HG02610 (cell line): ENCODE measurements at regions not wholly inside any gene's neighbourhood (a gene's known extent, or its start where the extent isn't known, plus 50 kb on each side); places are given as distances from the start of the nearest gene placed in this dataset.

ENCODE experiments used
- ATAC-seq: cut with Tn5 transposase; IDR thresholded peaks from one replicate; pipeline ENCODE4 v1.9.1; 2021; ENCODE audit warnings: mild to moderate bottlenecking, moderate library complexity; ENCODE audit not compliant: unreplicated experiment

GRCh38 chr12:126144603-126145002 lies 1079.4 kb downstream of the AACS start:
- no peak for ATAC-seq

- ATAC-seq: no peak
Measured at GRCh38 chr12:126147321-126147720, 1082.1 kb downstream of the AACS start.

- no peak for ATAC-seq
Measured at GRCh38 chr12:126156806-126157574, 1091.8 kb downstream of the AACS start.

GRCh38 chr12:126157575-126157966 lies 1092.3 kb downstream of the AACS start:
- no peak for ATAC-seq

GRCh38 chr12:126159139-126159538 lies 1093.9 kb downstream of the AACS start:
- ATAC-seq: no peak

GRCh38 chr12:126160912-126161311 lies 1095.7 kb downstream of the AACS start:
- ATAC-seq: no peak

- ATAC-seq: no peak
Measured at GRCh38 chr12:126163984-126164383, 1098.7 kb downstream of the AACS start.

- ATAC-seq: no peak
Measured at GRCh38 chr12:126171937-126172559, 1106.8 kb downstream of the AACS start.

- ATAC-seq: no peak
Measured at GRCh38 chr12:126182619-126183236, 1117.5 kb downstream of the AACS start.

GRCh38 chr12:126185025-126185424 lies 1119.8 kb downstream of the AACS start:
- ATAC-seq: no peak

- no peak for ATAC-seq
Measured at GRCh38 chr12:126189856-126190255, 1124.6 kb downstream of the AACS start.

GRCh38 chr12:126191031-126191891 lies 1126.0 kb downstream of the AACS start:
- no peak for ATAC-seq

GRCh38 chr12:126191949-126192348 lies 1126.7 kb downstream of the AACS start:
- ATAC-seq: no peak

- no peak for ATAC-seq
Measured at GRCh38 chr12:126193190-126193589, 1128.0 kb downstream of the AACS start.

- ATAC-seq: no peak
Measured at GRCh38 chr12:126196263-126196662, 1131.0 kb downstream of the AACS start.

GRCh38 chr12:126198516-126198915 lies 1133.3 kb downstream of the AACS start:
- ATAC-seq: no peak

- ATAC-seq: no peak
Measured at GRCh38 chr12:126198966-126199692, 1133.9 kb downstream of the AACS start.

- ATAC-seq: no peak
Measured at GRCh38 chr12:126201981-126202537, 1136.8 kb downstream of the AACS start.

- no peak for ATAC-seq
Measured at GRCh38 chr12:126204326-126204725, 1139.1 kb downstream of the AACS start.

GRCh38 chr12:126210026-126210425 lies 1144.8 kb downstream of the AACS start:
- ATAC-seq: no peak
